ENCODE measurements at regions not wholly inside any gene's neighbourhood (a gene's known extent, or its start where the extent isn't known, plus 50 kb on each side); places are given as distances from the start of the nearest gene placed in this dataset.

GRCh38 chr2:198371921-198372543 lies 567.6 kb downstream of the PLCL1 start:
- in situ Hi-C loops (cut with MboI; ENCODE audit: low sequenced_read_pairs, unreplicated experiment): no loop called here
- no peak for TF ChIP-seq CTCF (IDR thresholded peaks at IDR 0.05; ENCODE audit: borderline replicate concordance, control extremely low read depth, extremely low read depth, insufficient read depth, missing control alignments)
- DNase-seq (ENCODE audit: low spot score): peak; percentile 29

GRCh38 chr2:198371329-198371728 lies 566.9 kb downstream of the PLCL1 start:
- in situ Hi-C loops (cut with MboI; ENCODE audit: low sequenced_read_pairs, unreplicated experiment): no loop called here
- no peak for DNase-seq (ENCODE audit: low spot score)
- TF ChIP-seq CTCF (IDR thresholded peaks at IDR 0.05; ENCODE audit: borderline replicate concordance, control extremely low read depth, extremely low read depth, insufficient read depth, missing control alignments): no peak

GRCh38 chr2:198368089-198368488 lies 563.7 kb downstream of the PLCL1 start:
- in situ Hi-C loops (cut with MboI; ENCODE audit: low sequenced_read_pairs, unreplicated experiment): no loop called here
- no peak for DNase-seq (ENCODE audit: low spot score)
- no peak for TF ChIP-seq CTCF (IDR thresholded peaks at IDR 0.05; ENCODE audit: borderline replicate concordance, control extremely low read depth, extremely low read depth, insufficient read depth, missing control alignments)

GRCh38 chr2:198362740-198363139 lies 558.3 kb downstream of the PLCL1 start:
- in situ Hi-C loops (cut with MboI; ENCODE audit: low sequenced_read_pairs, unreplicated experiment): no loop called here
- TF ChIP-seq CTCF (IDR thresholded peaks at IDR 0.05; ENCODE audit: borderline replicate concordance, control extremely low read depth, extremely low read depth, insufficient read depth, missing control alignments): no peak
- DNase-seq (ENCODE audit: low spot score): no peak

- DNase-seq (ENCODE audit: low spot score): no peak
- no peak for TF ChIP-seq CTCF (IDR thresholded peaks at IDR 0.05; ENCODE audit: borderline replicate concordance, control extremely low read depth, extremely low read depth, insufficient read depth, missing control alignments)
- in situ Hi-C loops (cut with MboI; ENCODE audit: low sequenced_read_pairs, unreplicated experiment): no loop called here
Measured at GRCh38 chr2:198359308-198359707, 554.9 kb downstream of the PLCL1 start.

- no peak for TF ChIP-seq CTCF (IDR thresholded peaks at IDR 0.05; ENCODE audit: borderline replicate concordance, control extremely low read depth, extremely low read depth, insufficient read depth, missing control alignments)
- no peak for DNase-seq (ENCODE audit: low spot score)
- in situ Hi-C loops (cut with MboI; ENCODE audit: low sequenced_read_pairs, unreplicated experiment): no loop called here
Measured at GRCh38 chr2:198356157-198356556, 551.8 kb downstream of the PLCL1 start.
